GM18502 (cell line): ENCODE measurements at regions not wholly inside any gene's neighbourhood (a gene's known extent, or its start where the extent isn't known, plus 50 kb on each side); places are given as distances from the start of the nearest gene placed in this dataset.

Source experiments
- ATAC-seq: cut with Tn5 transposase; IDR thresholded peaks from one replicate; pipeline ENCODE4 v1.9.1; 2021; ENCODE audit warnings: mild to moderate bottlenecking; ENCODE audit not compliant: unreplicated experiment, poor library complexity

DNA sequence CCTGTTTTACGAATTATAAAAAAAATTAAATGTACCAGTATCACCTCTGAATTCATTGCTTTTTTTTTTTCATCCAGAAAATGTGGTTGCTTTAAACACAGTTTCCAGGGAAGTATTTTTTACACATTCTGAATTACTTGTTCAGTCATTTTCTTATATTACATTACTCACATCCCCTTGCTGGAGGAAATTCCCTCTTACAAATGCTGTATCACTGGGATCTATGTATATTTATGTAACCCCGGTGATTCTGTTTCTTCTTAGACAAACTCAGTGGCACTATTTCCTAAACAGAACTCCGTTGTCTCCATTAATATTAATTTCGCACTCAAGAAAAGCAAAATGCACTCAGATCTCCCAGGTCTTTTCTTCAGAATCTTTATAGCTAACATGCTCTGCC, 1078.5 kb upstream of the ZEB2 start:
- ATAC-seq = no peak

DNA sequence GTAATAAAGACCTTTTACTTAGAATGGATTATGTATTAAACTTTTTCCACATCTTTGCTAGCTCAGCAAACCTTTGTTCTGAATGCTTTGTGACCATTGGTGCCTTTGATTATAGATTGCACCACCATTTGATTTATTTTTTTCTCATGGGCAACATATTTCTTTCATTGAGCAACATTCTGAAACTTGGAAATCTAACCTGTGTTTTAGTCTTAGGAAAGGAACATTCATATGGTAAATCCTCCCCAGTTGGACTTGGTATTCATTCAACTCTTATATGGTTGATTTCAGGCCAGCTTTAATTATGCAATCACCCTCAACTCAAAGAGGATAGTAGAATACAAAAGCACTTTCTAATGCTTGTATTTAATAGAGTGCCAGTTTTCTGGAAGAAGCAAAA, 1077.9 kb upstream of the ZEB2 start:
- ATAC-seq = no peak

DNA sequence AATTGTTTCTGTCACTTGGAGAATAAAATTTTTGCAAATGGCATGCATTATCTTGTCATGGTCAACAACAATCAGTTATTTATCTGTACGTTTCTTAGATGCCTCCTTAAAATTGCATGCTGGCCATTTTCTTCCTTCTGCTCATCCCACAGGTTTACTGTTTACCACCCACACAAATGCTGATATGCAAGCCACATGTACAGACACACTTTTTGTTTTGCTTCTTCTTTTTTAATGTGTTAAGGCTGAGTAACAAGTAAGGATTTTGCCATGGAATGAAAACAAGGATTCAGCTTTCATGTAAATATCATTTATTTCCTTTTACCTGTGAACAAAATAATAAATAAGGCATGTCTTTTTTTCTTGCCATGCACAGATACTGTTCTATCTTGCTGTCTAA, 1077.1 kb upstream of the ZEB2 start:
- ATAC-seq = no peak

DNA sequence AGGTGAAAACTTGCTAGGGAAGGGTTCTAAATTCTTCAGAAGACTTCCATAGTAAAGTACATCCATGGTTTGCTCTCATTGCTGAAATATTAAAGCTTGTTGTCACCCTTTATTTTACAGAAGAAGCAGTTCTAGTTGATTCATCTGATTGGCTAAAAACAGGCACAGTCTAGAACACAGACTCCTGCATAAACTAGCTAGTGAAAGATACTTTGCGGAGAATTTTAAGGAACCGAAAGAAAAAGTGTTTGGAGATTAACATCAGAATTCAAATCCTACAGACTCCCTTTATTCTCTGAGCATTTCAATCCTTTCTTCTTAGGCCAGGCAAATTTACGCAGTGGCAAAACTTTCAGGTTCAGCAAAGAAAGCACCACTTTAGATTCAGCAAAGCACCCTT, 1076.5 kb upstream of the ZEB2 start:
- peak; percentile 44 for ATAC-seq

DNA sequence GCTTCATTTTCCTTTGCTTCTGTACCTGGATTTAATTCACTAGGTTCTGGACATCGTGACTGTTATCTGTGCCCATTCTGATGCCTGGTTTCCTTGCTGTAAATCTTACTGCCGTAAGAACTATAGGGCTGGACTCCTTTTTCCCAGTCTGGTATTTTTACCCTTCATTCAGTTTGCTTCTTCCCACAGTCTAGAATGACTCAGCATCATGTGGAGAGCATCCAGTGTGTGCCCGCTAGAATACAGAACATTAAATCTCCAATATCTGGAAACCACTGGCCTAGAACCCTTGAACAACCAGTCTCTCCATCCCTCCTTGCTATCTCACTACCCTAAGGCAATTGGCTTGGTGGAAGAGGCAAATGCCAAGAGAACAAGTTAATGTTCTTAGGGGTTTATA, 1075.4 kb upstream of the ZEB2 start:
- no peak for ATAC-seq

DNA sequence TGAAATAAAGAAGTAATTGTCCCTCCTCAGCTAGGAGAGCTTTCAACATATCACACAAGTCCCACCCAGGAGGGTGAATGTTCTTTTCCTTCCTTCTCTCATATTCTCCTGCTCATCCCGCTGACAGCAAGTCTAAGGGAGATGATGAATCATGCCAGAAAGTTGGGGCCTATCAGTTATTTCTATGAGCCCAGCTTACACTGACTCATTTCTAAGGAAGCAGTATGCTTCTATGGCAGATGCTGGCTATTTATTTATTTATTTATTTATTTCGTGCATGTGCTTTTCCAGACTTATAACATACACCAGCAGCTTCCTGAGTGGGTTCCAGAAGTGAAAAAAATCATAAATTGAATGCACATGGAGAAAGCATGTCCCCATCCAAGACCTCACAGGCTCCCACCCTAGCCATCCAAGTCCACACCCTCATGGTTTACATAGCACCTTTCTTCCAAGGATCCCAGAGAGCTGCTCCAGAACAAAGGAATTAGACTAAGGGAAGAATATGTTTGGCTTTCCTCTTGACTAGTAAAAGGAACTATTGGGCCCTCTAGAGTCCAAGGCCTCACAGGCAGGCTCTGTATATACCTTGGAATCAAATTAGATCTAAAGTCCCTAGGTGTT, 1074.2 kb upstream of the ZEB2 start:
- peak; percentile 3 for ATAC-seq

DNA sequence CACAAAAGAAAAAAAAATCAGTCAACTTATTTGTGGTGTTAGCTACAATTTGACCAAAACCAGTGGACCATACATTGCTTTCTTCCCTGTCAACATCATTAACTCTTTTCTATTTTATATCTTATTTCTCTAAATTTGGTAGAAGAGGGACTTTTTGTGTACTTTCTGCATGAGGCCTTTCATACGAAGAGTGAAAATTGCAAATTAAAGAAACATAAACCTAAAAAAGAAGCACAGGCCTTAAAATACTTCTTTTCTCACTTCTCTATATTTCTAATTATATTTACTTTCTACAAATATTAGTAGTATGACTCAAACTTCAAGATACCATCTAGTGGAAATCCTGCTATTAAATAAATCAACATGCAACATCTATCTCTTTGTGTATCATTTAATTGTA, 1073.4 kb upstream of the ZEB2 start:
- ATAC-seq = peak; percentile 57

DNA sequence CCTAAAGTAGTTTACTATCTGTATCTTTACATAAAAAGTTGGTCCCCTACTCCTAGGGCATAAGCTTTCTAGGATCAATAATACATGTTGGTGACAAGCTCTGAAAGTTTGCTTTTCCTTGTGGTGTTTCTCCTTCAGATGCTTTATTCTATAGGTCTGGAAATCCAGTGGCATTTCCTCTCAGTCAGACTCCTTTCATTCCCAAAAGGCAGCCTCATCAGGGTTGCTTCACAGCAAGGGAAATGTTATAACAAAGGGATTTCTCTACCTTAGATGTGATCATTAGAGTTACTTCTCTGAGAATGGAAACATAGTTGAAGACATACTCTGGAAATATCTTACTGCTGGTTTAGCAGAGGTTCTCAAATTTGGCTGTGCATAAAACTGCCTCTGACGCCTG, 1072.4 kb upstream of the ZEB2 start:
- ATAC-seq = no peak

DNA sequence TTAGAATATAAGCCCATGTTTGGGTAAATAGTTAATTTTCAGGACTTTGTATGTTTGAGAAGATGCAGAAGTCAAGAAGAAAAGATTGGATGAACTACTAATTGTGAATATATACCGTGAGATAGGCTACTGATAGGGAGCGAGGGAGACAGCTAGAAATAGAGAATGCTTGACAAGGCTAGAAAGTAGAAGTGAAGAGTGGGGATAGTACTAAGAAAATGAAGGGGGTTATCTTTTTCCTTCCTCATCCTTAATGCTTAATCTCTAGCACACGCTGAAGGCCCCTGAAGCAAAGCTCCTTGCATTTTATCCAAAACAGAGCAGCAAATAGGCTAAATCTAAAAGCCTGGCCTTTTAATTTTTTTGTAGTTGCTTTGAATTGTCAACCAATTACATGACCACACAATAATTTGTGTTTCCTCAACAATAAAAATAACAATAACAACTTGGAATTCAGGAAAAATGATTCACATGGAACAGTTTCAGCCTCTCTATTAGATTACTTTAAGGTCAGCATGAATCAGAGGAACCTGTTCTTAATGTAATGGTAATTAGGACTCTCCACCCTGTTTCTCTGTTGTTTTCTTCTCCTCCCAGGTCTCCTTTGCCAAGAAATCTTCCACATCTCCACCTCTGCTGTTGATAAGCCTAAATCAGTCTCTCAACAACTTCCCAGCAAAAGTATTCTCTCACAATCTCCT, 1071.3 kb upstream of the ZEB2 start:
- no peak for ATAC-seq

DNA sequence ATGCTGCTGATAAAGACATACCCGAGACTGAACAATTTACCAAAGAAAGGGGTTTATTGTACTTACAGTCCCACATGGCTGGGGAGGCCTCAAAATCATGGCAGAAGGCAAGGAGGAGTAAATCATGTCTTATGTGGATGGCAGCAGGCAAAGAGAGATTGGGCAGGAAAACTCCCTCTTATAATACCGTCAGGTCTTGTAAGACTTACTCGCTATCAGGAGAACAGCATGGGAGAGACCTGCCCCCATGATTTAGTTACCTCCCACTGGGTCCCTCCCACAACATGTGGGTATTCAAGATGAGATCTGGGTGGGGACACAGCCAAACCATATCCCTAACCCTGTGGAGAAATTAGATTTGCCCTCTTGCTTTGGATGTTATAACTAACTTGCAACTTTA, 1068.0 kb upstream of the ZEB2 start:
- no peak for ATAC-seq

DNA sequence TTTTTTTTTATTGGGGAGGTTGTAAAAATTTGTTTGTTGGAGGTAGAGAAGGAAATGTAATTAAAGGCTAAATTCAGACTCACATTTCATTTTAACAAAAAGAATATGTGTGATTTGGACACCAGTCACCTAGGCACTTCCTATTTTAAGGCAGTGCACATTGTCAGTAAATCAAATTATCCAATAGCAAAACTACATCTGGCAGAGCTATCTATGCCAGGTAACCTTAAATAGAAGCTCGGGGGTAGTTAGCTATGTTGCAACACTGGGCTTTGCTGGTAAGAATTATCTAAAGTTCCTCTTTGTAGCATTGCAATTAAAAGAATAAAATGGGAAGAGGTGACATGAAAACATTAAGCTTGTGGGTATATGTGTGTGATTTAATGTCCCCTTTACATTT, 1064.4 kb upstream of the ZEB2 start:
- ATAC-seq = no peak

DNA sequence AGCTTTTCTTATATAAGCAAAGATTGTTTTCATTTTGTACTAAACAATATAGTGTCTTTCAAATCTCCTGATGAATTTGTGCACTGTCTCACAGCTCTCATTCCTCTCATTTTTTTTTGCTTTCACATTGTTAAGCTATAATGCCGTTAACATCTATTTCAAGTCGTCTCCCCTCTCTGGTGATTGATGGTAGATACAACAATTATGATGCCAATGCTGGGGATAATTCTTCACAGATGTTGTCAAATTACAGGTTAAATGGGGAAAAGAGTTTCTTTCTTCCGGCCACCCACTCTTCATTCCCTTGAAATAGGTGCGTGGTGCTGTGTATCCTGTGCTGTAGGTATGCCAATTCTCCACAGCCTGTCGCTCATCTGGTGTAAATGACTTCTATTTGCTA, 1053.7 kb upstream of the ZEB2 start:
- no peak for ATAC-seq

DNA sequence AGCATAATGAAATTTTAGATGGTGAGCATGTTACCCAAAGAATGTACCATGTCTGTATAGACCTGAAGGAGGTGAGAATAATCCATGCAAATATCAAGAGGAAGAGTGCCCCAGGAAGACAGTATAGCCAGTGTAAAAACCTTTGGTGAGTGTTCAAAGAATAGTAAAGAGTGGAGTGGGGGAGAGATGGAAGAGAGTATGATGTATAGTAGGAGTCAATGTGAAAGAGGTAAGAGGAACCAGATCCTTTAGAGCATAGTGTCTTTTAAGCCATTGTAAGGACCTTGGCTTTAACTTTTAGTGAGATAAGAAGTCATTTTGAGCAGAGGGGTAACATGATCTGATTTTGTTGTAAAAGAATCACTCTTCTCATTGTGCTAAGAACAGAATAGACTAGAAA, 1052.3 kb upstream of the ZEB2 start:
- ATAC-seq = peak; percentile 55

DNA sequence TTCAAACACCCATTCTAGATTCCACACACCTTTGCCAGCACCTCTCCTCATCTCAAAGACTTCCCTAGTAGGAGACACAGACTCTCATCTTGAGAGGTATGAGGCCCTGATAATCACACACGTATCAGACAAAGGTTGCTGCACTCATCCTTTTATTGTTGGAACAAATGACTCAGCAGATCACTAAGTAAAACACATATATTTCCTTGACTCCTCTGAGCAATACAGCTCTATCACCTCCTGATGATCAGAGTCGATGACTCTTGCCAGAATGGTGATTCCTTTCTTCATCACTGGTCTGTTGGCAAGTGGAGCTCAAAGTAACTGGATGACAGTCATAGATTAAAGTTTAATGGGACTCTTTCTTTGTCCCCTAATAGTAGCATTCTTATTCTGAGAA, 1049.2 kb upstream of the ZEB2 start:
- ATAC-seq = no peak

DNA sequence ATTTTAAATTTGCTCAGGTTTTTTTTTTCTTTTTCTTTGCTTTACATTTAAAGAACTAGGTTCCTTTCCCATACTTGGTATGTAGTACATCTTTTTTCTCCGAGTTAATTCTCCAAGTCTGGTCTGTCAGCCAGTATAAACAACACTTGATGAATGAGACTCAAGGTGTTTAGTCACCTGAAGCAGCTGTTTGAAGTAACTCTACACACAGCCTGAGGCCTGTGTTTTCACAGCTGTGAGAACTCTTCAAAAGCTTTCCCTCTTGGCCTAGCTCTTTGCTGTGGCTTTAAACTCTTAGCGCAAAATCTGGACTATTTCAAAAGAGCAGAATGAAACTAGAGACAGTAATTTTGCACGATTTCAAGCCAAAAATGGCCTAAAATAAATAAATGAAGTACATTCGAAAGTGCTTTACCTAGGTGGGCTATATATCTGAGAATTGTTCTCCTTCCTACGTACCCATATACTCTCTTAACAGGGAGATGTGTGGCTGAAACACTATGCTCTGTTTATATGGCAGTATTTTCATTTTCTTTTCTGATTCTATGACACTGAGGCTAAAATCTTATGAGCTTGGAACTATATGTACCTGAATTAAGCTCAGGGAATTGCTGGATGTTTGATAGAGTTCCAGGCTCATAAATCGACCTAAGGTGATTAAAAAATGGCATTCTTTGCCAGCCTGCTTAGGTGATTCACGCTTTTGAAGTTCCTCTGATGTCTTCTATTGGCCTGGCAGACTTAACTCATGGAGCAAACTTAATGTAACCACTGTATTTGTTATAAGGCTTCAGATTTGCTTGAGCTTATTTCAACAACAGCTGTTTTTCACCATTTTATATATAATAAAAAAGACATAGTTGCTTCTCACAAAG, 1044.1 kb upstream of the ZEB2 start:
- ATAC-seq = no peak

DNA sequence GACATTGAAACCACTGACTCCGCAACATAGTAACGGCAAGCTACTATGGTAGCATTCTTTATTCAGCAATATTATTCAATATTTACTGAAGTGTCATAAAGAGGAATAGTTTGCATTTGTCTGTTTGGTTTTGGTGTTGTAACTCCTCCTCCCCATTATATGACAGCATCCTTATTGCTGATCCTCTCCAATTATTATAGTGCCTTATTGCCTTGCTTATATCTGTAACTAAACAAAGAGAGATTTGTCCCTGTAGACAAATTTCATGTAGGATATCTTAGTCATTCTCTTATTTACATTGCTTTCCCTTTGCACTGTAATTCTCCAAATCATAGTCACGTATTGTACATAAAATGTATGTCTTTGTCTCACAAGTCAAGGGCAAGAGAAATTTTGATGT, 1041.2 kb upstream of the ZEB2 start:
- ATAC-seq = no peak

DNA sequence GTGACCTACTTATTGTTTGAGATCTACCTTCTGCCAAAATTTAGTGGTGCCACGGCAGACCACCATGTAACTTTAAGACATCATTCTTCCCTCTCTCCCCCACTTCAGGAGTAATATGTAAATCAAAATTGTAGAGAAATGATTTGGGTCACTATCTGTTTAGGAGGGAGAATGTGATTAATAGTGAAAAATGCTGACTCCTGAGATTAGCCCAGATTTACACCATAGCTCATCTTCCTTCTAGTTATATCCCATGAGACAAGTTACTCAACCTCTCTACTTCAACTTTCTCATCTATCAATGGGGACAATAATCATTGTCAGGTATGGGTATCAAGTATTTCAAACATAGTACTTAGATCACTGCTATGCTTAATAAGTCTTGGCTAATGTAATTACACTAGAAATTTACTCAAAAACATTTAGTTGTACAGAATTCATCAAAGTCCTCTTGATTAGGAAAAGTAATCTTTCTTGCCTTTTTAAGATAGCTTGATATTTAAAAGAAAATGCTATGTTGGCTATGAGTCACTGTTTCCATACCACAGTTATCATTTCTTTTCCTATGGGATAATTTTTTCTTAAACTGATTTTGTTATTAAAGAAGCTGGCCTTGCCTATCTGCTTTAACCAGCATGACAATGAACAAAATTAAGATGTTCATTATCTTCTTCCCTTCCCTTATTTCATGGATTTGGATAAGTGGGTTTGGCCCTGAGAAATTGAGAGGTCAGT, 1038.9 kb upstream of the ZEB2 start:
- no peak for ATAC-seq

DNA sequence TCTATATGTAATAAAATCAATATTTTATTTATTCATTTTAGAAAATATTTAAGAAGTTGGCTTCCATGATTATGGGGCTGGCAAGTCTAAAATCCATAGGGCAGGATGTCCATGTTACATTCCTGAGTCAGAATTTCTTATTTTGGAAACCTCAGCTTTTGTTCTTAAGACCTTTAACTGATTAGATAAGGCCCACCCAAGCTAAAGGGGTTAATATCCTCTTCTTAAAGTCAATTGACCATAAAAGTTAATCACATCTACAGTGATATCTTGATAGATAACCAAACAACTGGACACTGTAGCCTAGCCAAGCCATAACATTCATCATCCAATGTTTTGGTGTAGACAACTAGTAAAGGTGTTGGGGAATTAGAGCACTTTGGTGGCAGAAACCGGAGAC, 1035.4 kb upstream of the ZEB2 start:
- ATAC-seq = no peak

DNA sequence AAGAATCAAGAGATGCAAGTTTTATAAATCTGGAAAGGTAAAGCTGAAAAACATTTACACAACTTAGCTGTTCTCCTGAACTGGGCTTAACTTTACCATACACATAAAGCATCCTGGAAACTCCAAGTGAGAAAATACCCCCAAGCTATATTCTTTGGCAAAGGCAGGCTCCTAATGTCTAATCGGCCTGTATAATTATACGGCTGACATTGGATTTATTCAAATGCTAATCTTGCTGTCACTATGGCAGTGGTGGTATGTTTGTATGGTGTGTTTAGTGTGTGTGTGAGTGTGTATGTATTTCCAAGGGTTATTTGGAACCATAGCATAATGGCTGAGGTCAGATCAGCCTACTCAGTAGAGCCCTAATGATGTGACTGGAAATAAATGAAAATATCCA, 1031.8 kb upstream of the ZEB2 start:
- no peak for ATAC-seq

DNA sequence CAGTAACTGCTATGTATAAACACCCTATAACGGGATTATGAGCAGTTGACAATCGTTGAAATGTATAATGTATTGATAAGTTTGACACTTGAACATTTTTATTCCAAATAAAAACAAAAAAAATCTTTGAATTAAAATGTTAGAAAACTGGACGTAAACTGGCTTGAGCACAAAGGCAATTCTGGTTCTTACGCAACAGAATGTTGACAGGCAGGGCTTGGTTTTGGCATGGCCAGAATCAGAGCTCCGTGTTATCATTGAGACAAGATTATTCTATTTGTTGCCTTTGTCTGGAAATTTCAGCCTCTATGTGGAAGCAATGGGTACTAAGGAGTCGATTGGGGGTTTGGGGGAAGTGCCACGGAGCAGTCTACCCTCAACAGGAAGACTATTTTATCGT, 1028.6 kb upstream of the ZEB2 start:
- no peak for ATAC-seq

DNA sequence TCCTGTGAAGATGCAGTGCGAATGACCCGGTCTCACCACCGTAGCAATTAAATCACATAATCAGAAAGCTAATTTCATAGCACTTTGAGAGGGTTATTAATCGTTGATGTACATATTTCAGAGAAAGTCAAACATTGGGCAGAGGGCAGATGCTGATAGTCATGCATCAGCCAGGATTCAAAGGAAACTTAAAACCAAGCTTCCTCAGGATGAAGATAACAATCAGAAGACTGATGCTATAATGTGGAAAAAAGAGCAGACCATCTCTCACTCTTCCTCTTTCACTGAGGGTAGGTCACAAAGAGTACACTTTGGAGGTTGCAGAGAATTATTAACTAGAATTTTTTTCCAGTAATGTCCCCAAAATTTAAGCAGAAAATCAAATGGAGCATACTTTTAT, 1027.7 kb upstream of the ZEB2 start:
- no peak for ATAC-seq
